ENCODE measurements at regions not wholly inside any gene's neighbourhood (a gene's known extent, or its start where the extent isn't known, plus 50 kb on each side); places are given as distances from the start of the nearest gene placed in this dataset.

GRCh38 chr21:20611008-20611407 is 387.2 kb upstream of the NCAM2 start:
- TF ChIP-seq YY1 (IDR thresholded peaks at IDR 0.05; ENCODE audit: insufficient read depth, insufficient read length): no peak
- TF ChIP-seq SUZ12 (IDR thresholded peaks at IDR 0.05; ENCODE audit: extremely low read depth, insufficient read depth, insufficient read length): no peak
- TF ChIP-seq ZNF274 (IDR thresholded peaks at IDR 0.05; ENCODE audit: low read depth, low read length): no peak

Measured in NT2/D1 (cell line).